ENCODE measurements at regions not wholly inside any gene's neighbourhood (a gene's known extent, or its start where the extent isn't known, plus 50 kb on each side); places are given as distances from the start of the nearest gene placed in this dataset.

DNA sequence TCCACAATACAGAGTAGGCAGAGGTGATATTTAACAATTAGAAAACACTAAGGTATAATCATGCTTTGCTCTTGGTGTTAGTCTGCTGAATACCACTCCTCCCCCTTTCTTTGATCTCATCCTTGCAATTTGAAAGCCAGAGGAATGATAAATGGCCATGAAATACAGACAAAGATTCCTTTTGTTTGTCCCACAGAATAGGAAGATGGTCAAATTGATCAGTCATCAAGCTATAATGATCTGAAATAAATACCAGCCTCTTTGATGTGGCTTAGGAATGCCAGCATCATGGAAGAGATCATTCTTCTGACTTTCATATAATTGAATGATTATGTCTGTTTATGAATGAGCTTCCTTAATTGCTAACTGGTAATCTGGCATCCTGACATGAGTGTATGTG is 1541.7 kb upstream of the CDH8 start:
- H3K79me2 ChIP-seq (ENCODE audit: control insufficient read depth, low read length) = no peaks in the 10 kb centered on the region
- H3K9me3 ChIP-seq (ENCODE audit: control insufficient read depth, insufficient read depth, low read length) = no peaks in the 10 kb centered on the region
- no peak overlapping the region for H3K27ac ChIP-seq (ENCODE audit: low read depth, low read length)
- H3K9me2 ChIP-seq (replicated peaks; ENCODE audit: control insufficient read depth, low read length) = no peaks in the 10 kb centered on the region
- H3K4me2 ChIP-seq (ENCODE audit: low read length) = no peak overlapping the region
- TF ChIP-seq EZH2phosphoT487 (IDR thresholded peaks at IDR 0.05; ENCODE audit: borderline replicate concordance, low read length) = no peak
- TF ChIP-seq, protein P1, sequence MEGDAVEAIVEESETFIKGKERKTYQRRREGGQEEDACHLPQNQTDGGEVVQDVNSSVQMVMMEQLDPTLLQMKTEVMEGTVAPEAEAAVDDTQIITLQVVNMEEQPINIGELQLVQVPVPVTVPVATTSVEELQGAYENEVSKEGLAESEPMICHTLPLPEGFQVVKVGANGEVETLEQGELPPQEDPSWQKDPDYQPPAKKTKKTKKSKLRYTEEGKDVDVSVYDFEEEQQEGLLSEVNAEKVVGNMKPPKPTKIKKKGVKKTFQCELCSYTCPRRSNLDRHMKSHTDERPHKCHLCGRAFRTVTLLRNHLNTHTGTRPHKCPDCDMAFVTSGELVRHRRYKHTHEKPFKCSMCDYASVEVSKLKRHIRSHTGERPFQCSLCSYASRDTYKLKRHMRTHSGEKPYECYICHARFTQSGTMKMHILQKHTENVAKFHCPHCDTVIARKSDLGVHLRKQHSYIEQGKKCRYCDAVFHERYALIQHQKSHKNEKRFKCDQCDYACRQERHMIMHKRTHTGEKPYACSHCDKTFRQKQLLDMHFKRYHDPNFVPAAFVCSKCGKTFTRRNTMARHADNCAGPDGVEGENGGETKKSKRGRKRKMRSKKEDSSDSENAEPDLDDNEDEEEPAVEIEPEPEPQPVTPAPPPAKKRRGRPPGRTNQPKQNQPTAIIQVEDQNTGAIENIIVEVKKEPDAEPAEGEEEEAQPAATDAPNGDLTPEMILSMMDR (IDR thresholded peaks at IDR 0.05; ENCODE audit: low read depth, low read length, poor library complexity, severe bottlenecking) = no peak
- H4K20me1 ChIP-seq (ENCODE audit: control insufficient read depth, insufficient read depth, low read depth, low read length) = no peaks in the 10 kb centered on the region
- H3K27me3 ChIP-seq (ENCODE audit: control insufficient read depth, low read length) = no peaks in the 10 kb centered on the region
- H3F3A ChIP-seq (ENCODE audit: control insufficient read depth, insufficient read depth) = no peaks in the 10 kb centered on the region
- H3K4me3 ChIP-seq (ENCODE audit: low read length) = no peak overlapping the region
- no peaks in the 10 kb centered on the region for H3K4me1 ChIP-seq (ENCODE audit: control insufficient read depth, low read length)
- no peaks in the 10 kb centered on the region for H3K36me3 ChIP-seq (ENCODE audit: control insufficient read depth, low read length)

GRCh38 chr16:63575041-63575440 is 1538.8 kb upstream of the CDH8 start:
- Histone ChIP-seq H3F3A (ENCODE audit: control insufficient read depth, insufficient read depth) (no peaks in the 10 kb centered on the region), H3K4me3 (ENCODE audit: low read length) (no peak overlapping the region), H3K4me1 (ENCODE audit: control insufficient read depth, low read length) (no peaks in the 10 kb centered on the region), H3K9me2 (replicated peaks; ENCODE audit: control insufficient read depth, low read length) (no peaks in the 10 kb centered on the region), H4K20me1 (ENCODE audit: control insufficient read depth, insufficient read depth, low read depth, low read length) (no peaks in the 10 kb centered on the region), H3K9me3 (ENCODE audit: control insufficient read depth, insufficient read depth, low read length) (no peaks in the 10 kb centered on the region), H3K27ac (ENCODE audit: low read depth, low read length) (no peak overlapping the region), H3K79me2 (ENCODE audit: control insufficient read depth, low read length) (no peaks in the 10 kb centered on the region), H3K36me3 (ENCODE audit: control insufficient read depth, low read length) (no peaks in the 10 kb centered on the region), H3K27me3 (ENCODE audit: control insufficient read depth, low read length) (no peaks in the 10 kb centered on the region), H3K4me2 (ENCODE audit: low read length) (no peak overlapping the region)
- TF ChIP-seq, protein P1 (IDR thresholded peaks at IDR 0.05; ENCODE audit: low read depth, low read length, poor library complexity, severe bottlenecking) = no peak
- TF ChIP-seq EZH2phosphoT487 (IDR thresholded peaks at IDR 0.05; ENCODE audit: borderline replicate concordance, low read length) = no peak

- H3K79me2 ChIP-seq (ENCODE audit: control insufficient read depth, low read length) = no peaks in the 10 kb centered on the region
- H3F3A ChIP-seq (ENCODE audit: control insufficient read depth, insufficient read depth) = no peaks in the 10 kb centered on the region
- H3K4me3 ChIP-seq (ENCODE audit: low read length) = no peak overlapping the region
These were observed 1531.9 kb upstream of the CDH8 start for GRCh38 chr16:63568164-63568563.

More at GRCh38 chr16:63568164-63568563, 1531.9 kb upstream of the CDH8 start:
- Histone ChIP-seq H3K27me3 (ENCODE audit: control insufficient read depth, low read length) (no peaks in the 10 kb centered on the region), H4K20me1 (ENCODE audit: control insufficient read depth, insufficient read depth, low read depth, low read length) (no peaks in the 10 kb centered on the region), H3K9me3 (ENCODE audit: control insufficient read depth, insufficient read depth, low read length) (no peaks in the 10 kb centered on the region), H3K9me2 (replicated peaks; ENCODE audit: control insufficient read depth, low read length) (no peaks in the 10 kb centered on the region), H3K4me2 (ENCODE audit: low read length) (no peak overlapping the region), H3K27ac (ENCODE audit: low read depth, low read length) (no peak overlapping the region), H3K4me1 (ENCODE audit: control insufficient read depth, low read length) (no peaks in the 10 kb centered on the region), H3K36me3 (ENCODE audit: control insufficient read depth, low read length) (no peaks in the 10 kb centered on the region)
- no peak for TF ChIP-seq EZH2phosphoT487 (IDR thresholded peaks at IDR 0.05; ENCODE audit: borderline replicate concordance, low read length)
- TF ChIP-seq, protein P1 (IDR thresholded peaks at IDR 0.05; ENCODE audit: low read depth, low read length, poor library complexity, severe bottlenecking) = no peak

Data from DOHH2 (cell line).